IMR-90 (cell line): ENCODE measurements at regions not wholly inside any gene's neighbourhood (a gene's known extent, or its start where the extent isn't known, plus 50 kb on each side); places are given as distances from the start of the nearest gene placed in this dataset.

Experiments used
- ATAC-seq: fragments of 200-7000 bp; cut with Tn5 transposase; 2 replicates; pipeline ENCODE4 v1.9.1; 2020; ENCODE audit warnings: low read depth, mild to moderate bottlenecking, moderate library complexity
- BruUV-seq: library from RNA; stranded (reverse); fragments of 400-500 nt; replicated peaks from 2 replicates; lab custom pipeline; 2021; lab: Mats Ljungman, UMichigan
- CTCF ChIA-PET: fragments of 300-600 bp; formaldehyde crosslinking; extraction: SDS; loops from one replicate; lab custom pipeline; 2021; ENCODE audit warnings: antibody characterized with exemption; lab: Yijun Ruan, JAX
- POLR2A ChIA-PET: fragments of 300-600 bp; sonication (Branson Sonifier 250); formaldehyde crosslinking; loops from one replicate; lab custom pipeline; 2022; ENCODE audit warnings: antibody characterized with exemption; ENCODE audit not compliant: unreplicated experiment; lab: Charles Lee
- DNase-seq: peaks from one replicate; pipeline ENCODE4 v3.0.0; 2013
- H2AFZ ChIP-seq: replicated peaks from 2 replicates; pipeline ENCODE3; 2013; ENCODE audit warnings: low read length, mild to moderate bottlenecking; ENCODE audit not compliant: poor library complexity
- H2AK5ac ChIP-seq: 2 replicates; pipeline ENCODE4 v1.6.1; 2013; ENCODE audit warnings: low read depth, low read length, inconsistent platforms
- H2AK9ac ChIP-seq: replicated peaks from 2 replicates; pipeline ENCODE3; 2013; ENCODE audit warnings: mild to moderate bottlenecking, low read depth, low read length, moderate library complexity; ENCODE audit not compliant: poor library complexity
- H2BK120ac ChIP-seq: 2 replicates; pipeline ENCODE4 v1.6.1; 2013; ENCODE audit warnings: low read depth, low read length, inconsistent platforms
- H2BK15ac ChIP-seq: 3 replicates; pipeline ENCODE4 v1.6.1; 2013; ENCODE audit warnings: low read depth, low read length, inconsistent platforms
- H2BK20ac ChIP-seq: 2 replicates; pipeline ENCODE4 v1.6.1; 2013; ENCODE audit warnings: low read depth, mild to moderate bottlenecking, inconsistent platforms, low read length, moderate library complexity
- H2BK5ac ChIP-seq: 2 replicates; pipeline ENCODE4 v1.6.1; 2013; ENCODE audit warnings: mild to moderate bottlenecking, low read depth, low read length, inconsistent platforms; ENCODE audit not compliant: poor library complexity, severe bottlenecking
- H3K14ac ChIP-seq: replicated peaks from 2 replicates; pipeline ENCODE4 v1.6.1; 2013; ENCODE audit warnings: low read depth, low read length, inconsistent platforms
- H3K18ac ChIP-seq: 2 replicates; pipeline ENCODE4 v1.6.1; 2013; ENCODE audit warnings: low read depth, low read length, control low read depth
- H3K23ac ChIP-seq: 2 replicates; pipeline ENCODE4 v1.6.1; 2013; ENCODE audit warnings: low read depth, low read length, inconsistent platforms
- H3K27ac ChIP-seq: 2 replicates; pipeline ENCODE4 v1.5.1; 2013; ENCODE audit warnings: mild to moderate bottlenecking, control low read depth, low read length; ENCODE audit not compliant: insufficient read depth
- H3K27me3 ChIP-seq: 2 replicates; pipeline ENCODE4 v1.6.1; 2013; ENCODE audit warnings: low read length; ENCODE audit not compliant: control insufficient read depth, insufficient read depth
- H3K36me3 ChIP-seq: 2 replicates; pipeline ENCODE4 v1.6.1; 2013; ENCODE audit warnings: low read length, mixed read lengths; ENCODE audit not compliant: control insufficient read depth, insufficient read depth
- H3K4ac ChIP-seq: 2 replicates; pipeline ENCODE4 v1.6.1; 2013; ENCODE audit warnings: low read depth, low read length, inconsistent platforms
- H3K4me1 ChIP-seq: 2 replicates; pipeline ENCODE4 v1.6.1; 2013; ENCODE audit warnings: low read length, mixed read lengths; ENCODE audit not compliant: control insufficient read depth, insufficient read depth
- H3K4me2 ChIP-seq: 2 replicates; pipeline ENCODE4 v1.6.1; 2013; ENCODE audit warnings: low read depth, mild to moderate bottlenecking, control low read depth, low read length, moderate library complexity
- H3K4me3 ChIP-seq: 2 replicates; pipeline ENCODE4 v1.5.1; 2013; ENCODE audit warnings: low read depth, mild to moderate bottlenecking, control low read depth, low read length, moderate library complexity; ENCODE audit not compliant: insufficient read depth
- H3K56ac ChIP-seq: 2 replicates; pipeline ENCODE4 v1.6.1; 2013; ENCODE audit warnings: low read length, inconsistent platforms; ENCODE audit not compliant: insufficient read depth; ENCODE audit errors: extremely low read depth
- H3K79me1 ChIP-seq, 2 experiments: 2 replicates each; pipeline ENCODE4 v1.6.1; 2013; ENCODE audit warnings: low read length in 2 of 2, inconsistent platforms in 1 of 2, low read depth in 1 of 2
- H3K9ac ChIP-seq: 2 replicates; pipeline ENCODE4 v1.6.1; 2013; ENCODE audit warnings: low read depth, low read length, control low read depth
- H3K9me1 ChIP-seq: 2 replicates; pipeline ENCODE4 v1.6.1; 2013; ENCODE audit warnings: low read length, inconsistent platforms; ENCODE audit not compliant: insufficient read depth
- H3K9me3 ChIP-seq: 2 replicates; pipeline ENCODE4 v1.6.1; 2013; ENCODE audit warnings: low read length; ENCODE audit not compliant: control insufficient read depth, insufficient read depth
- H4K20me1 ChIP-seq: 2 replicates; pipeline ENCODE4 v1.6.1; 2013; ENCODE audit warnings: low read length, inconsistent platforms; ENCODE audit not compliant: insufficient read depth
- H4K5ac ChIP-seq: 2 replicates; pipeline ENCODE4 v1.6.1; 2013; ENCODE audit warnings: mild to moderate bottlenecking, low read depth, low read length, control low read depth
- H4K8ac ChIP-seq, 2 experiments: 2 replicates each; pipeline ENCODE4 v1.6.1; 2013; ENCODE audit warnings: low read depth in 2 of 2, low read length in 2 of 2, control low read depth in 1 of 2, inconsistent platforms in 1 of 2
- H4K91ac ChIP-seq: 2 replicates; pipeline ENCODE4 v1.6.1; 2013; ENCODE audit warnings: low read depth, low read length, inconsistent platforms; ENCODE audit not compliant: insufficient read depth
- BHLHE40 ChIP-seq: fragments of 150-350 bp; IDR thresholded peaks from 2 replicates; pipeline ENCODE4 v1.6.1; 2016; ENCODE audit warnings: mild to moderate bottlenecking, low read depth, low read length
- CEBPB ChIP-seq: IDR thresholded peaks from 2 replicates; pipeline ENCODE4 v1.6.1; 2012; ENCODE audit warnings: low read depth, low read length, improper control_type of control experiment
- CHD1 ChIP-seq: IDR thresholded peaks from 2 replicates; pipeline ENCODE4 v1.6.1; 2012; ENCODE audit warnings: low read depth, low read length, improper control_type of control experiment
- CTCF ChIP-seq: conservative IDR thresholded peaks from 2 replicates; pipeline ENCODE4 v1.5.1; 2012; ENCODE audit warnings: mild to moderate bottlenecking, low read depth, low read length, improper control_type of control experiment
- ELK1 ChIP-seq: fragments of 150-350 bp; IDR thresholded peaks from 2 replicates; pipeline ENCODE4 v1.6.1; 2016; ENCODE audit warnings: low read depth, mild to moderate bottlenecking, low read length, moderate library complexity, borderline replicate concordance
- FOS ChIP-seq: fragments of 150-350 bp; IDR thresholded peaks from 2 replicates; pipeline ENCODE4 v1.6.1; 2016; ENCODE audit warnings: low read depth, low read length
- MAFK ChIP-seq: IDR thresholded peaks from 2 replicates; pipeline ENCODE4 v1.6.1; 2012; ENCODE audit warnings: low read depth, low read length, improper control_type of control experiment
- MAZ ChIP-seq: IDR thresholded peaks from 2 replicates; pipeline ENCODE4 v1.6.1; 2012; ENCODE audit warnings: low read depth, mild to moderate bottlenecking, low read length, improper control_type of control experiment, moderate library complexity, borderline replicate concordance
- MXI1 ChIP-seq: IDR thresholded peaks from 2 replicates; pipeline ENCODE4 v1.6.1; 2012; ENCODE audit warnings: low read depth, mild to moderate bottlenecking, low read length, moderate library complexity, borderline replicate concordance
- NFE2L2 ChIP-seq: fragments of 150-350 bp; IDR thresholded peaks from 2 replicates; pipeline ENCODE4 v1.6.1; 2016; ENCODE audit warnings: low read depth, mild to moderate bottlenecking, low read length
- RAD21 ChIP-seq: IDR thresholded peaks from 2 replicates; pipeline ENCODE4 v1.6.1; 2012; ENCODE audit warnings: low read length, improper control_type of control experiment
- RCOR1 ChIP-seq: IDR thresholded peaks from 2 replicates; pipeline ENCODE4 v1.6.1; 2012; ENCODE audit warnings: mild to moderate bottlenecking, low read length, improper control_type of control experiment; ENCODE audit not compliant: insufficient replicate concordance
- RFX5 ChIP-seq: IDR thresholded peaks from 2 replicates; pipeline ENCODE4 v1.8.0; 2012; ENCODE audit warnings: low read depth, mild to moderate bottlenecking, low read length, moderate library complexity
- SMC3 ChIP-seq: fragments of 150-350 bp; IDR thresholded peaks from 2 replicates; pipeline ENCODE4 v1.6.1; 2016; ENCODE audit warnings: low read depth, mild to moderate bottlenecking, antibody characterized with exemption, low read length, moderate library complexity
- USF2 ChIP-seq: fragments of 150-350 bp; IDR thresholded peaks from 2 replicates; pipeline ENCODE4 v1.6.1; 2017; ENCODE audit warnings: mild to moderate bottlenecking, antibody characterized with exemption, low read length, low read depth
- WGBS, 2 experiments: methylation state at CpG; one replicate each; pipeline versions ENCODE4 v1.1.5 to v1.1.7; 2013; ENCODE audit warnings: missing lambda C conversion rate in 2 of 2; ENCODE audit not compliant: insufficient read length in 1 of 2; ENCODE audit errors: extremely low coverage in 2 of 2; 5-methylcytosine and 5-hydroxymethylcytosine counted together
- dilution Hi-C: fragments of 300-500 bp; cut with HindIII; formaldehyde crosslinking; loops from one replicate; pipeline ENCODE4 v1.14.3; 2018; ENCODE audit warnings: low sequenced_read_pairs; ENCODE audit not compliant: unreplicated experiment
- in situ Hi-C: fragments of 300-500 bp; cut with MboI; formaldehyde crosslinking; loops from 3 replicates; pipeline ENCODE4 v1.14.3; 2019; ENCODE audit warnings: low sequenced_read_pairs, inconsistent platforms, mixed read lengths
- intact Hi-C: fragments of 100-400 bp; cut with micrococcal nuclease; formaldehyde crosslinking; loops from 2 replicates; pipeline ENCODE4 v1.10.0; 2022

DNA sequence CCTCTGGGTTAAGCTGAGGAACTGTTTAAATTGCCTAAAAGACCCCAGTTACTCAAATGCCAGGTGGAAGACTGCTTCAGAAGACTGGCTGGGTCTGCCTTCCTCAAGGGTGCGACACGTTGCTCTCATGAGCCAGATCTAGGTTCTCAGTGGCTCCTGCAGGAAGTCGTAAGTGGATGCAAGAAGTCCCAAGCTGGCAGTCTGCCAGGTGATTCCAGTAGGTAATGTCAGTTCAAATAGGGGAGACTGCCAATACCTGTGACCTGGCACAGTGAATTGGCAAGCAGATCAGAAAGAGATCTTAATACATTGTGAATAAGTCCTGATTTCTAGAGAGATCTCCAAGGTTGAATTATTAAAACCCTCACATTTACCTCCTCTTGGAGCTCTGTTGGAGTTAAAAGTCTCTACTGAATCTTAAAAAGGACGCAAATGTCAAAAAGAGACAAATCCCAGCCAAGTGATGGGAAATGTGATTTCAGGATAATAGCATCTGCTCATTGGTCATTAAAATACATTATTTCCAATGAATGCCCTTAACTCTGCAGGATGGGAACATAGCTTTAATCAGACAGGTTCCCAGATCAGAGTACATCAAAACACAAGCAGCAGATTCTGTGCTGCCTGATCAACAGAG lies 98.8 kb upstream of the FRMD6 start:
- H3K27ac ChIP-seq, result no peak overlapping the region
- H2AFZ ChIP-seq, result no peak overlapping the region
- no CpG with 5 or more reads among the region's 4 CpGs for WGBS, 2 experiments
- peak overlapping the region; percentile 15; the same call in 1 of the 2 replicates for H3K23ac ChIP-seq
- peak overlapping the region; percentile 92 for H2AK5ac ChIP-seq
- peak overlapping the region; percentile 88 for H3K18ac ChIP-seq
- no peaks in the 10 kb centered on the region for H3K27me3 ChIP-seq
- DNase-seq (no peak), ATAC-seq (no peak)
- H2BK20ac ChIP-seq, result peak overlapping the region; percentile 83
- peaks cover 20% of the 10 kb centered on the region for H3K4me1 ChIP-seq
- ChIA-PET CTCF (interaction anchor here (0.6 to 1.0 kb wide), 3 partner anchors 183 to 235 kb away, joined by 3 read pairs; no protein-coding TSS in a partner anchor), POLR2A (interaction anchor here (1.3 kb wide), 1 partner anchor 100 kb away, joined by 3 read pairs; no protein-coding TSS in a partner anchor)
- in situ Hi-C loops (loop anchor here (10.0 kb wide), 1 partner anchor 222 kb away; no protein-coding TSS in a partner anchor), intact Hi-C loops (no loop called here), dilution Hi-C loops (no loop called here)
- no peaks in the 10 kb centered on the region for H4K20me1 ChIP-seq
- H3K4me3 ChIP-seq, result no peak overlapping the region
- no peaks in the 10 kb centered on the region for H3K9me3 ChIP-seq
- H3K36me3 ChIP-seq, result no peaks in the 10 kb centered on the region
- peak overlapping the region; percentile 82 for H2BK120ac ChIP-seq
- H3K79me1 ChIP-seq, result peaks cover 11 to 58% of the 10 kb centered on the region in 2 experiments; a peak in 2 of 4 replicates
- peak overlapping the region; percentile 56; the same call in 1 of the 2 replicates for H4K5ac ChIP-seq
- H3K14ac ChIP-seq, result peak overlapping the region; percentile 30; the same call in 1 of the 2 replicates
- BruUV-seq, result no TSS peak
- H3K4me2 ChIP-seq, result no peak overlapping the region
- H4K8ac ChIP-seq, result peak overlapping the region; percentile 48 to 91; a peak in 3 of 4 replicates
- no peak overlapping the region for H2AK9ac ChIP-seq
- no peak overlapping the region for H3K9ac ChIP-seq
- H2BK5ac ChIP-seq, result peak overlapping the region; percentile 99
- H2BK15ac ChIP-seq, result peak overlapping the region; percentile 75
- peak overlapping the region; percentile 77 for H4K91ac ChIP-seq
- H3K9me1 ChIP-seq, result peaks cover 18% of the 10 kb centered on the region
- H3K56ac ChIP-seq, result no peak overlapping the region
- peak overlapping the region; percentile 79 for H3K4ac ChIP-seq
- TF ChIP-seq RFX5 (no peak), MAFK (no peak), ELK1 (no peak), FOS (no peak), RCOR1 (no peak), BHLHE40 (no peak), NFE2L2 (no peak), MAZ (no peak), MXI1 (no peak), CTCF (no peak), SMC3 (no peak), RAD21 (no peak), CHD1 (no peak), CEBPB (no peak), USF2 (no peak)
